Adrenal gland (tissue), 5 donors: ENCODE measurements at regions not wholly inside any gene's neighbourhood (a gene's known extent, or its start where the extent isn't known, plus 50 kb on each side); places are given as distances from the start of the nearest gene placed in this dataset.

Experiments
- CTCF ChIP-seq, 6 experiments: fragments of 450-650 bp in 4 of 6; fragments of 200-600 bp in 2 of 6; sonication (generic) in 1 of 6; IDR thresholded peaks; 1 replicate in 5 of 6; 2 replicates in 1 of 6; pipeline versions ENCODE4 v1.5.1 to v1.8.0; 2016 to 2021; ENCODE audit warnings: antibody characterized with exemption in 6 of 6, mild to moderate bottlenecking in 2 of 6, moderate library complexity in 1 of 6
- POLR2A ChIP-seq, 2 donors: fragments of 450-650 bp; IDR thresholded peaks; one replicate each; pipeline ENCODE4 v1.6.1; 2017; ENCODE audit warnings: antibody characterized with exemption in 2 of 2, mild to moderate bottlenecking in 2 of 2, moderate library complexity in 1 of 2
- donor health status: DM: no; HTN: no; CAD: no.

DNA sequence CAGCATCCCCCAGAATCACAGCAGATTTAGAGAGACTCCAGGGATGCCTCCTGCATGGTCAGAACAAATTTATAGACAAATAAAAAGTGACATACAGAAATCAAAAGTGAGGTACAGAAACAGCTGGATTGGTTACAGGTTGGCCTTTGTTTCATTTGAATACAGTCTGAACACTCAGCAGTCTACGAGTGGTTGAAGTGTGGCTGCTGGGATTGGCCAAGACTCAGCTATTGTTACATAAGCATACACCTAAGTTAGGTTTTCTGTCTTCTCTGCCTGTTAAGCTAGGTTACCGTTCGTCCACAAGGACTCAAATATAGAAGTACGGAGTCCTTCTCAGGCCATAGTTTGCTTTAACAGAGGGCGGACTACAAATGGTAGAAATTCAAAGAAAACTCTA lies 262.4 kb upstream of the SLC14A2 start:
- TF ChIP-seq CTCF (IDR thresholded peaks at IDR 0.05) (no peak), POLR2A (IDR thresholded peaks at IDR 0.05) (no peak)
